Thyroid gland (tissue), 4 donors: ENCODE measurements at regions not wholly inside any gene's neighbourhood (a gene's known extent, or its start where the extent isn't known, plus 50 kb on each side); places are given as distances from the start of the nearest gene placed in this dataset.

Source experiments
- CTCF ChIP-seq, 6 experiments: fragments of 200-600 bp in 3 of 6; fragments of 450-650 bp in 3 of 6; sonication (generic) in 3 of 6; IDR thresholded peaks; one replicate each; pipeline ENCODE4 v1.5.1; 2016 to 2019; ENCODE audit warnings: antibody characterized with exemption in 6 of 6, mild to moderate bottlenecking in 2 of 6, inconsistent platforms in 1 of 6, moderate library complexity in 1 of 6
- POLR2A ChIP-seq, 2 donors: fragments of 450-650 bp; IDR thresholded peaks; one replicate each; pipeline ENCODE4 v1.6.1; 2017; ENCODE audit warnings: antibody characterized with exemption in 2 of 2, mild to moderate bottlenecking in 2 of 2, moderate library complexity in 1 of 2

GRCh38 chr4:26264109-26264508 lies 56.7 kb upstream of the RBPJ start:
- no peak for TF ChIP-seq CTCF (IDR thresholded peaks at IDR 0.05)
- no peak for TF ChIP-seq POLR2A (IDR thresholded peaks at IDR 0.05)
